ENCODE measurements at regions not wholly inside any gene's neighbourhood (a gene's known extent, or its start where the extent isn't known, plus 50 kb on each side); places are given as distances from the start of the nearest gene placed in this dataset.
"Not testable (repeated sequence)": the region's sequence is repeated elsewhere in the genome, so short reads cannot be mapped to it uniquely, and the experiment has no call there.

- no peaks in the 10 kb centered on the region for H3K27me3 Mint-ChIP-seq
- H3K9me3 Mint-ChIP-seq, result peaks cover 0 to 7% of the 10 kb centered on the region in 2 donors
- no peak for ATAC-seq
- no peak for DNase-seq
- H3K27ac Mint-ChIP-seq, result no peak overlapping the region
- no peak overlapping the region for H3K4me3 Mint-ChIP-seq
- peaks cover 14% of the 10 kb centered on the region for H3K4me1 Mint-ChIP-seq
These were observed 113.7 kb downstream of the WNT7A start for GRCh38 chr3:13766128-13766527.

- DNase-seq (no peak), ATAC-seq (no peak)
- Mint-ChIP-seq H3K27me3 (peaks cover 3% of the 10 kb centered on the region), H3K27ac (no peak overlapping the region), H3K9me3 (peaks cover 0 to 7% of the 10 kb centered on the region in 2 donors), H3K4me3 (no peak overlapping the region), H3K4me1 (no peaks in the 10 kb centered on the region)
These were observed 115.7 kb downstream of the WNT7A start for GRCh38 chr3:13764161-13764560.

GRCh38 chr3:13762906-13763305, 117.0 kb downstream of the WNT7A start:
- DNase-seq (no peak), ATAC-seq (no peak)
- Mint-ChIP-seq H3K9me3 (peaks cover 0 to 7% of the 10 kb centered on the region in 2 donors), H3K27ac (no peak overlapping the region), H3K4me3 (no peak overlapping the region), H3K4me1 (no peaks in the 10 kb centered on the region), H3K27me3 (peaks cover 15% of the 10 kb centered on the region)

DNA sequence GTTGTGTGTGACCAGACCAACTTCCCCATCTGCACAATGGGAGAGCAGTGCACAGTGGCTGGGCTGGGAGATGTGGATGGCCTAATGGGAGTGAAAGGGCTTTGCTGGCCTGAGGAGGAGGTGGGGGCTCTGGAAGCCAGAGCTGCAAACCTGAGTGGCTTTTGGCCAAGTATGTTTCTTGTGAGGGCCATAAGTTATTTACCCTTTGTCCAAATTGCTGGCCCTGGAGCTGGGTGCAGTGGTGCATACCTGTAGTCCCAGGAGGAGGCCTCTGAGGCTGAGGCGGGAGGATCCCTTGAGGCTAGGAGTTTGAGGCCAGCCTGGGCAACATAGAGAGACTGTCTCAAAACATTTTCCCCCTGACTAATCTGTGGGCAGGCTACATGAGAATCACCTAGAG, 129.1 kb downstream of the WNT7A start:
- Mint-ChIP-seq H3K9me3 (peaks cover 11 to 13% of the 10 kb centered on the region in 2 donors), H3K27me3 (peaks cover 13% of the 10 kb centered on the region), H3K4me3 (no peak overlapping the region), H3K27ac (no peak overlapping the region), H3K4me1 (no peaks in the 10 kb centered on the region)
- DNase-seq (no peak), ATAC-seq (no peak)

- H3K9me3 Mint-ChIP-seq, result peaks cover 7 to 8% of the 10 kb centered on the region in 2 donors
- no peak overlapping the region for H3K27ac Mint-ChIP-seq
- H3K27me3 Mint-ChIP-seq, result peaks cover 13% of the 10 kb centered on the region
- H3K4me3 Mint-ChIP-seq, result no peak overlapping the region
- no peak for ATAC-seq
- DNase-seq, result no peak
- no peaks in the 10 kb centered on the region for H3K4me1 Mint-ChIP-seq
These were observed 129.7 kb downstream of the WNT7A start for GRCh38 chr3:13750215-13750614.

DNA sequence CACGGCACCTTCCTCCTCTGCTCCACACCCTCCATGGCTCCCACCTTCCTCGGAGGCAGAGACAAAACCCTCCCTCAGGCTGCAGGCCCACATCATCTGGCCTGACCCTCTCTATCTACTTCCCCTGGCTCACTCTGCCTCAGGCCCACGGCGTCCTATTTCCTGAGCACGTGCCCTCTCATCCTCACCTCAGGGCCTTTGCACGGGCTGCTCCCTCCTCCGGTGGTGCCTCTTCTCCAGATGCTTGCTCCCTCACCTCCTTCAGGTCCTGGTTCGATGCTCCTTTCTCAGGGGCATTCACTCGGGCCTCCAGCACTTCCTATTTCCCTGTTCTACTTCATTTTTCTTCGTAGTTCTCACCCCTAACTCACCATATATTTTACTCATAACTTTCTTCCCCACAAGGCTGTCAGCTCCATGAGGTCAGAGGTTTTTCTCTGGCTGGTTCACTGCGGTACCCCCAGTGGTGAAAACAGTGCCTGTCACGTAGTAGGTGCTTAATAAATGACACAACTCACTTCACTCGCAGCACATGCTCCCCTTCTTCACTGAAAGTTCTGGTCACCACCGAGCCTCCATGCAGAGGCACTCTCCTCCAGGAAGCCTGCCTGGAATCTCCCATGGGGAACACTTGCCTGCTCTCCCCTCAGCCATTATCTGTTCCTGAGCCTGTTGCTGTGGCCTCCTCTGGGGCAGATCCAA, 130.7 kb downstream of the WNT7A start:
- no peak for ATAC-seq
- H3K27me3 Mint-ChIP-seq, result peaks cover 15% of the 10 kb centered on the region
- H3K4me3 Mint-ChIP-seq, result no peak overlapping the region
- H3K27ac Mint-ChIP-seq, result peak overlapping the region in 1 of 2 donors; percentile 57
- H3K9me3 Mint-ChIP-seq, result peaks cover under 1 to 3% of the 10 kb centered on the region in 2 donors
- DNase-seq, result no peak
- no peaks in the 10 kb centered on the region for H3K4me1 Mint-ChIP-seq

- peaks cover 20% of the 10 kb centered on the region for H3K27me3 Mint-ChIP-seq
- no peaks in the 10 kb centered on the region for H3K4me1 Mint-ChIP-seq
- DNase-seq, result no peak
- ATAC-seq, result no peak
- no peak overlapping the region for H3K4me3 Mint-ChIP-seq
- H3K27ac Mint-ChIP-seq, result no peak overlapping the region
- peaks cover 5 to 9% of the 10 kb centered on the region in 2 donors for H3K9me3 Mint-ChIP-seq
These were observed 131.5 kb downstream of the WNT7A start for GRCh38 chr3:13748276-13748879.

GRCh38 chr3:13747627-13748026, 132.2 kb downstream of the WNT7A start:
- peaks cover 20% of the 10 kb centered on the region for H3K27me3 Mint-ChIP-seq
- H3K4me3 Mint-ChIP-seq, result no peak overlapping the region
- no peak for DNase-seq
- no peaks in the 10 kb centered on the region for H3K4me1 Mint-ChIP-seq
- no peak for ATAC-seq
- no peak overlapping the region for H3K27ac Mint-ChIP-seq
- H3K9me3 Mint-ChIP-seq, result peaks cover 8 to 11% of the 10 kb centered on the region in 2 donors

- Mint-ChIP-seq H3K9me3 (peaks cover 17 to 22% of the 10 kb centered on the region in 2 donors), H3K4me1 (no peaks in the 10 kb centered on the region), H3K27me3 (peaks cover 29% of the 10 kb centered on the region), H3K4me3 (no peak overlapping the region), H3K27ac (no peak overlapping the region)
- no peak for ATAC-seq
- no peak for DNase-seq
These were observed 133.5 kb downstream of the WNT7A start for GRCh38 chr3:13746385-13746784.

- H3K27ac Mint-ChIP-seq, result no peak overlapping the region
- peaks cover 36% of the 10 kb centered on the region for H3K27me3 Mint-ChIP-seq
- DNase-seq (no peak), ATAC-seq (no peak)
- H3K9me3 Mint-ChIP-seq, result peaks cover 17 to 30% of the 10 kb centered on the region in 2 donors
- H3K4me1 Mint-ChIP-seq, result peaks cover 6% of the 10 kb centered on the region
- no peak overlapping the region for H3K4me3 Mint-ChIP-seq
These were observed 134.2 kb downstream of the WNT7A start for GRCh38 chr3:13745636-13746035.

DNA sequence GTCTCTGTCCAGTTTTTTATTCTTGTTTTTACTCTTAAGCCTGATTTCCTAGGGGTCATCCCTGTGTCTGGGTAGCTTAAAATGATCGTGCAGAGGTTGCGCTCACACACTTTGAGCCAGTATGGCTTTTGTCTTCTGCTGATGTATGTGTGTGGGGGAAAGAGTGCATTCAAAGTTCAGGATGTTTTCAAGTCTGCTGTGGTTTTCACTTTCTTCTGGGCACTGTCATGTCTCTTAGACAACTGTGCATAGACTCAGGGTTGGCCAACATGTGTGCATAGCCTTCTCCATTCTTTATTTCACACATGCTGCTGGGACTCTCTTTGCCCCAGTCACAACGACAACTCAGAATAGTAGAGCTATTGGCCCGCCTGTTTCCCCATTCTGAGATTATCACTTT, 139.1 kb downstream of the WNT7A start:
- ATAC-seq, result no peak
- Mint-ChIP-seq H3K27me3 (peaks cover 27% of the 10 kb centered on the region), H3K4me1 (peaks cover 8% of the 10 kb centered on the region), H3K9me3 (peaks cover 24 to 40% of the 10 kb centered on the region in 2 donors), H3K4me3 (no peak overlapping the region), H3K27ac (no peak overlapping the region)
- no peak for DNase-seq

DNA sequence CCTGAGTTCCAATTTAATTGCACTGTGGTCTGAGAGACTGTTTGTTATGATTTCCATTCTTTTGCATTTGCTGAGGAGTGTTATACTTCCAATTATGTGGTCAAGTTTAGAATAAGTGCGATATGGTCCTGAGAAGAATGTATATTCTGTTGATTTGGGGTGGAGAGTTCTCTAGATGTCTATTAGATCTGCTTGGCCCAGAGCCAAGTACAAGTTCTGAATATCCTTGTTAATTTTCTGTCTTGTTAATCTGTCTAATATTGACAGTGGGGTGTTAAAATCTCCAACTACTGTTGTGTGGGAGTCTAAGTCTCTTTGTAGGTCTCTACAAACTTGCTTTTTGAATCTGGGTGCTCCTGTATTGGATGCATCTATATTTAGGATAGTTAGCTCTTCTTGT, 146.1 kb downstream of the WNT7A start:
- not testable (repeated sequence) for H3K4me1 Mint-ChIP-seq, DNase-seq, H3K27ac Mint-ChIP-seq, ATAC-seq, H3K4me3 Mint-ChIP-seq
- H3K27me3 Mint-ChIP-seq, result peaks cover 51% of the 10 kb centered on the region
- H3K9me3 Mint-ChIP-seq, result peaks cover 20 to 38% of the 10 kb centered on the region in 2 donors

DNA sequence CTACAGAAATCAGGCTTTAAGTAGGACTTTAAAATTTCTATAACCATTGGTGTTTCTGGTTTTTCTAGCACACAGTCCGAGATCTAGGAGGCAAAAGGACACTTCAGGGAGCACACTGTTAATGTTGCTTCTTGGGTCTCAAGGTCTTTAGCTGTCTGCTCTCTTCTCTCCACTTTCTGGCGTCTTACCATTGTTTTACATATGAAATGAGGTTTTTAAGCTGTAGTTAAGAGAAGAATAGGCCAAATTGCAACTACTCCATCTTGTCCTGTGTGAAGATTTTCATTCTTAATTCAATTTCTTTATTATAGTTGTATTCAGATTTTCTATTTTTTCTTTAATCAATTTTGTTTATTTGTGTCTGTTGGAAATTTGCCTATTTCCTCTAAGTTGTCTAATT, 151.4 kb downstream of the WNT7A start:
- Mint-ChIP-seq H3K27me3 (peaks cover 41% of the 10 kb centered on the region), H3K4me3 (no peak overlapping the region), H3K9me3 (peaks cover 5 to 11% of the 10 kb centered on the region in 2 donors), H3K27ac (no peak overlapping the region), H3K4me1 (no peaks in the 10 kb centered on the region)
- DNase-seq, result no peak
- ATAC-seq, result no peak

- no peak for ATAC-seq
These were observed 152.0 kb downstream of the WNT7A start for GRCh38 chr3:13727890-13728289.

DNA sequence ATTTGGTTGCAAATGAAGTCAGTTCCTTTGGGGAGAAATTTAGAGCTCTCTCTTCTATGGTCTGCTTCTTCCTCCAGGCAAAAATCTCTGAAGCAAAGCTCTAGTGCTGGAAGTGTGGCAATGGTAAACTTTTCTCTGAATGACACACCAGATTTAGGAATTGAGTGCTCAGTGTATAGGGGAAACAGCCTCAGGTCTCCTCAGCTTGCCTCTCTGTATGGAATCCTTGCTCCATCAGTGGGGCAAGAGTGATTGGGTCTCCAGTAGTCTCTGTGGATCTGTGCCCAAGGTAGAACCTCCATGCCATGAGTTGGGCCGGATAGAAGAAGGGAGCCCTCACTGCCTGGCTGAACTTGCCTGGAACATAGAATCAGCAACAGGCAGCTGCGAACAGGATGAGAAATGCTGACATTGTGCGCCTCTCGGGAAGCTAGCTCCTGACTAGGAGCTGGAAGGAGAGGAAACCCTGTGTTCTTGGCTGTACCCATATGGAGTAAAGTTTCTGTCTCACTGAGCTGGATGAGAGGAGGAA, 156.1 kb downstream of the WNT7A start:
- ATAC-seq (no peak), DNase-seq (no peak)
- no peaks in the 10 kb centered on the region for H3K4me1 Mint-ChIP-seq
- no peak overlapping the region for H3K4me3 Mint-ChIP-seq
- no peak overlapping the region for H3K27ac Mint-ChIP-seq
- H3K27me3 Mint-ChIP-seq, result peaks cover 13% of the 10 kb centered on the region
- peaks cover 22% of the 10 kb centered on the region in 2 donors for H3K9me3 Mint-ChIP-seq

More at GRCh38 chr3:13727890-13728289, 152.0 kb downstream of the WNT7A start:
- Mint-ChIP-seq H3K27me3 (peaks cover 35% of the 10 kb centered on the region), H3K4me3 (no peak overlapping the region), H3K9me3 (peaks cover 11 to 12% of the 10 kb centered on the region in 2 donors), H3K4me1 (no peaks in the 10 kb centered on the region), H3K27ac (peak overlapping the region in 1 of 2 donors; percentile 15)
- no peak for DNase-seq

DNA sequence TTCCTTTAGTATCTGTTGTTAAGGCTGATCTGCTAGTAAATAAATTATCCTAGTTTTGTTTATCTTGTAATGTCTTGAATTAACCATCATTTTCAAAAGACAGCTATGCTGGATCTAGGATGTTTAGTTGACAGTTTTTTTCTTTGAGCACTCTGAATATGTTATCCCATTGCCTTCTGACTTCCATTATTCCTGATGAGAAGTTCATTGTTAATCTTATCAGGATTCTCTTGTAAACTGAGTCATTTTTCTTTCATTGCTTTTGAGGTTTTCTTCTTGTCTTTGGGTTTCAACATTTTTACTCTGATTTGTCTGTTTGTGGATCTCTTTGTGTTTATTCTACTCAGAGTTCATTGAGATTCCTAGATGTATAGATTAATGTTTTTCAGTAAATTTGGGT, 157.7 kb downstream of the WNT7A start:
- Mint-ChIP-seq H3K27ac (no peak overlapping the region), H3K4me3 (no peak overlapping the region), H3K27me3 (peaks cover 8% of the 10 kb centered on the region), H3K4me1 (no peaks in the 10 kb centered on the region), H3K9me3 (peaks cover 22% of the 10 kb centered on the region in 2 donors)
- DNase-seq (no peak), ATAC-seq (no peak)
